8988T (cell line): ENCODE measurements at regions not wholly inside any gene's neighbourhood (a gene's known extent, or its start where the extent isn't known, plus 50 kb on each side); places are given as distances from the start of the nearest gene placed in this dataset.
"Not testable (repeated sequence)": the region's sequence is repeated elsewhere in the genome, so short reads cannot be mapped to it uniquely, and the experiment has no call there.

Experiments
- DNase-seq: peaks from one replicate; pipeline ENCODE4 v3.0.0; 2011

GRCh38 chr10:114872519-114873087 is 51.0 kb downstream of the FHIP2A start:
- no peak for DNase-seq

- DNase-seq = no peak
Observed at GRCh38 chr10:114874827-114875411, 53.3 kb downstream of the FHIP2A start.

- not testable (repeated sequence) for DNase-seq
Observed at GRCh38 chr10:114875590-114876081, 54.1 kb downstream of the FHIP2A start.

GRCh38 chr10:114876169-114876568 is 54.6 kb downstream of the FHIP2A start:
- DNase-seq = no peak

GRCh38 chr10:114876602-114877300 is 55.2 kb downstream of the FHIP2A start:
- peak; percentile 44 for DNase-seq

- no peak for DNase-seq
Observed at GRCh38 chr10:114877301-114877644, 55.7 kb downstream of the FHIP2A start.

GRCh38 chr10:114879093-114879492 is 57.5 kb downstream of the FHIP2A start:
- no peak for DNase-seq

- peak; percentile 32 for DNase-seq
Observed at GRCh38 chr10:114879541-114880158, 58.1 kb downstream of the FHIP2A start.

GRCh38 chr10:114881417-114881816 is 56.6 kb upstream of the TRUB1 start:
- no peak for DNase-seq

GRCh38 chr10:114881901-114882300 is 56.1 kb upstream of the TRUB1 start:
- DNase-seq = no peak

GRCh38 chr10:114885443-114885842 is 52.6 kb upstream of the TRUB1 start:
- DNase-seq = no peak
